ENCODE measurements at regions not wholly inside any gene's neighbourhood (a gene's known extent, or its start where the extent isn't known, plus 50 kb on each side); places are given as distances from the start of the nearest gene placed in this dataset.

DNA sequence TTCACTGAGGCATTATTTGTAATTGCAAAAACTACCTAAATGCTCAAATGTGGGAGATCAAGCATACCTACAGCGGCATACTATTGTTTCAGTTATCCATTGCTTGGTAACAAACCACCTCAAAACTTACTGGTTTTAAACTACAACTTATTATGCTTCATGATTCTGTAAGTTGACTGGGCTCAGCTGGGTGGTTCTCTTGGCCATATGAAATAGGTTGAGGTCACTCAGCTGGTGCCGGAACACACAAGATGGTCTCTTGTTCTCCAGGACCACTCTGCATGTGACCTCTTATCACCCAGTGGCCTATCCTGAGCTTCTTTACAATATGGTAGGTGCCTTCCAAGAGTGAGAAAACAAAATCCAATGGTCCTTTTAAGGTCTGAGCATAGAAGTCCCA is 195.4 kb upstream of the FGGY start:
- no peak for DNase-seq

DNA sequence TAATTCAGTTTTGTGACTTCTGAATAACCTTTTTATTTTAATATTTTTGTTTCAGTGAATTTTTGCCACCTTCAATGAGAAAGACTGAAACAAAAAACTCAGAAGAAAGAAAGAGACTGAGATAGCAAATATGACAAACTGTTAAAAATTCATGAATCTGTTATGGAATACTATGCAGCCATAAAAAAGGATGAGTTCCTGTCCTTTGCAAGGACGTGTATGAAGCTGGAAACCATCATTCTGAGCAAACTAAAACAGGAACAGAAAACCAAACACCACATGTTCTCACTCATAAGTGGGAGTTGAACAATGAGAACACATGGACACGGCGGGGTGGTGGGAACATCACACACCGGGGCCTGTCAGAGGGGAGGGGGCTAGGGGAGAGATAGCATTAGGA is 193.4 kb upstream of the FGGY start:
- DNase-seq: no peak

DNA sequence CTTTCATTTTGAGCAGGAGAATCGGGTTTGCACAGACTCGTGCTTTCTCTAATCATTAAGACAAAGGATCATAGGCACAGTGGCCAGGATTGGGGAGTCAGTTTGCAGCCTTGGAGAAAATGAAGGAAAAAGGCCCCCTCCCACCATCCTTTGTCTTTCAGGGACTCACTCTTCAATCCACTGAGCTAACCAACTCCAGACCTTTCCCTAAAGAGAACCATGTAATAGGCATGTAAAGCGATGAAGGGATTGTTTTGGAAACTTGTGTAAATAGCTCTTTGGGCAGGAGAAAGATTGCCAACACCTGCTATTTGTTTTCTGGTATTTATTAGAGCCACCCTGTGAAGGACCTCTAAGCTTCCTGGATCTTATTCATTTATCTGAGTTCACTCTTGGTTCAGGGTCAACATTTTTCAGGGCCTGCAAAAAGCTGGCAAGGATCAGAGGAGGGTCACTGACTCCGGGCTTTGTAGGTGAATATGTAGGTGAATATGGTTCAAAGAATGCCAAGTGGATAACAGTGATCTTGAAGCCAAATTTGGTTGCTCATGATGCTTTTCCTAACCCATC is 192.6 kb upstream of the FGGY start:
- no peak for DNase-seq

DNA sequence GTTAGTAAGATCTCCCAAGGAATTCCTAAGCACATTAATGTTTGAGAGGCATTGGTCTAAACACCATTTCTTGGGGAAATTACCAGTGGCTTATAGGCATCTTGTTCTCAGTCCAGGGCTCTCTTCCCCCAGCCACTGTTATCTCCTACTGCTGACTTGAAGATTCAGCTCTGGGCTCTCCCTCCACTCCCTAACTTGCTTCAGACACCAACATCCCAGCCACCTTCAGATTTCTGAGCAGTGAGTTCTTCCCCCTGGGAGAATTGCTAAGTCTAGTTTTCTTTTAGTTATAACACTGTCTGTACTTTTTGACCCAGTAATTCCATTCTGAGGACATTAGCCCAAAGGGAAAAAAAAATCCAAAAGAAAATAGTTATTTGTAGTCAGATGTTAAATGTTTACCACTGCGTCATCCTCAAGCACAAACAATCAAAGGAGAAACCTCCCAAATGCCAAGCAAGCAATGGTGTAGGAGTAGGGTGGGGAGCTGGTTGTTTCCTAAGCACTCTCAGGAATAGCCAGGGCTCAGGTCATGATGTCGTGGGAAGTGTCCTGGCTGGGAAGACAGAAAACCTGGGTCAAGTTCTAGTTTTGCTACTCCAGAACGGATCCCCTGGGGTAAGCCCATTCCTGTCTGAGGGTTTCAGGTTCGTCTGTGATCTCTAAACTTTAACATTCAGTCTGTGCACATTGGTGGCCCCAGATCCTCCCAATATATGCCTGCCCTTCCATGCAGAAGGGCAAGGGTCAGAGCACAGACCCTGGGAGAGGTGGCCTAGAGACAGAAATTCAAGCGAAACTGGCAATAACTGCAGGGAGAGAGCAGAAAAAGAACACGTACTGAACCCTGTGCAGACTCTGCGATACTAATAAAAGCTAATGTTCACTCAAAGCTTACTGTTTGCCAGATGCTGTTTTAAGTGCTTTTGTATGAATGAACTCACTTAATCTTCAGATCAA is 191.1 kb upstream of the FGGY start:
- DNase-seq: no peak

DNA sequence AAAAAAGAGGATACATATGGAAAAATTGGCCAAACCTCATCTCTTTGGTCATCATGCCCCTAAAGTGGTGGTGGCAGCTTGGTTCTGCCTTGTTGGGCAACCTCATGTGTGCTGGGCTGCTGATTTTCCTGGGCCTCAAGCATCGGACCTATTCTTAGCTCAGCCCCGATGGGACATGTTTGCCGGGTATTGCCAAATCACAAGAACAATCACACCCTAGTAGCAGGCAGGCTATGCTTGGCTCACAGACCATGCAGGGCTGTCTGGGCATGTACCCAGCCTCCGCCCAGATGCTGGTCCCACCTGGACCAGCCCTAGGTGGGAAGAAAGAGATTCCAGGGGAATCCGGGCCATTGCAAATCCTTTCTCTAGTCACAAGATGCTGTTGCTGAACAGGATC is 189.4 kb upstream of the FGGY start:
- DNase-seq: no peak

DNA sequence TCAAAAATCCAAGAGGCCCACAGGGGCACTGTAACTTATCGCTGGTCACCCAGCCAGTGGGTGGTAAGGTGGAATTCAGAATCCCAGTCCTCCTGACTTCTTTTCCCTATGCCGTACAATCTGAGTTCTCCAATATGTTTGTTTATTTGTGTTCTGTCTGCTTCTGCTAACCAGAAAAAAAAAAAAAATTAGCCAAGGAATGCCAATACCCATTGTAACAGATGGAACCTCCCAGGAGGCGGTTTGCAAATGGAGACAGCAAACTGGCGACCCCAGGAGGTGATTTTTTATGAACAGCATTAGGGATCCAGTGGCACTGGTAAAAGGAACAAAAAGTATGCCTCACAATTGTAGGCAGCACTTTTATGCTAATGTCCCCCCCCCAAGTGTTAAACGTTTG is 189.0 kb upstream of the FGGY start:
- no peak for DNase-seq

DNA sequence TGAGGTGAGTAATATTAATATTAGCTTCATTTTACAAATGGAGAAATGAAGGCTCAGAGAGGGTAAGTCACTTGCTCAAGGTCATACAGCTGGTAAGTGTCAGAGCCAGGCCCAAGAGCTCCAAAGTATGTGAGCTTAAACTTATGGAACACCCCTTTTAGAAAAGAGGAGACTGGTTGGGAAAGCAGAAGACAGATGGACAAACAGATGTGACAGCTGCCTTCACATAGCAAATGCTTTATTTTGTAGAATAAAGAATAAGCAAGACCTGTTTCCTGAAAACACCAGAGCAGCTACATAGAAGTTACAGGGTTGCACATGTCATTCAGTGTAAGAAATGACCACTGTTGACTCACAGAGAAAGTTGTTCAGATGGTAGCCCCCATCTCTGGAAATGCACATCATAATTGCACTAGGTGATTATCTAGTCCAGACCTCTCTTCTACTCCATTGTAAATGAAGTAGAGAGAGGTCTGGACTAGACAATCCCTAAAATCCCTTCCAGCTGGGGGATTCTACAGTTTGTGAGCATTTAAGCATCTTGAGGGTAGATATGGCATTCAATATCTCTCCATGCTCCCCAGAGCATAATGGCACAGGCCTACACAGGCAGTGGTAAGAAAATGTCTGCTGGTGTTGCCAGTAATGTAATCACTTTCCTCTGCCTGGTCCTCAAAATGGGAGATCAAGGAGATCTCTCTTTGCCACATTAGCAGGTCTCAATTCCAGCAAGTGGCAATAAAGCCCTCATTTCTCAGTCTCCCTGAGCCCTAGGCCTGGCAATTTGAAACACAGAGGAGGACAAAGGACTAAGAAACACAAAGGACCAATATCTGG is 188.2 kb upstream of the FGGY start:
- no peak for DNase-seq

DNA sequence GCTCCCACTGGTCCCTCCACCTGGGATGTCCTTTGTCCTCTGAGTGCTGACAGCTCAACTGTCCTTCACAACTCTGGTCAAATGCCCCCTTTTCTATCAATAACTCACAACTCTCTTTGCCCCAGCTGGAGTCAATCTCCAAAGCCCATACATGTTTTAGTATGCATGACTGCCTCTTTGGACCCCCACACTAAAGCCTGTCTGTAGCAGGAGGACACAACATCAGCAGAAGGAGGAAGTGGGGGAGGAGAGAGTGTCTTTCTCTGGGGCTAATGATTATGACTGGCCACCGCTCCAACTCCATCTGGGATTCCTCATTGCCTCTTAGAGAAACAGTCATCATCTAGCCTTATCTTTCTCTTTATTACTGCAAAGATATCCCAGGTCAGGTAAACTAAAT is 186.6 kb upstream of the FGGY start:
- no peak for DNase-seq

DNA sequence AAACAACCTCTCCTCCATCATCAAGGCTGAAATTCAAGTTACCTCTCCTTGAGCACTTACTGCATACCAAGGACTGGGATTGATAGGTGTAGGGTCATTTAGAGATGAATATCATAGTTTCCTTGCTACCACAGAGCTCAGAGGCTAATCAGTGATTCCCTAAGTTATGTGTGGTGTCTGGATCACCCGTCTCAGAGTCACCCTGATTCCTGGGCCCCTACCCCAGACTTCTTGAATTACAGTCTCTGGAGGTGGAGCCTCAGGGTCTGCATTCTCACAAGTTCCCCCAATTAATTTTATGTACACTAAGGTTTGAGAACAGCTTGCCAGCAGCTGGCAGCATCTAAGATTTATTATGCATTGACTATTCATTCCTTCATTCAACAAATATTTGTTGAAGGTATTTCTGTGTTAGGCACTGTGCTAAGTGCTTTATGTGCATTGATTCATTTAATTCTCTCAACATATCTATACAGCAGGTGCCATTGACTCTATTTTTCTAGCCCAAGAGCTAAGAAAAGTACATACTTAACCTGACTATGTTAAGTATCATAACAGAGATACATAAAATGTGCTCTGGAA is 182.9 kb upstream of the FGGY start:
- no peak for DNase-seq

DNA sequence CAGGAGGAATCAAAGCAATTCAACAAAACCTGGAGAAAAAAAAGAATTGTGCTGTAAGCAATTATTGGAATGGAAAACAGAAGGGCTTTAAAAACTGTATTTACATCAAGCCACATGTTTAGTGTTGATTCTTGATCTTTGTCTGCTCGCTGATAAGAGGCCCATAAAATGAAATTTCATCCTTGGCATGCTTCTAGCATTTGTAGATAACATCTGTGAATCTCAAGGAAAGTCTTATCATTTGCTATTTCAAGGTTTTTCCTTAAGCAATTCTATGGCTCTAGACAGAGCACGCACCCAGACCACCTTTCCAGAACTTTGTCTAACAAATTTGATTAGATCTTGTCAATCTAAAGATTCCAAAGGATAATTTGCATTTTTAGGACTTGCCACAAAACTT is 181.0 kb upstream of the FGGY start:
- no peak for DNase-seq

DNA sequence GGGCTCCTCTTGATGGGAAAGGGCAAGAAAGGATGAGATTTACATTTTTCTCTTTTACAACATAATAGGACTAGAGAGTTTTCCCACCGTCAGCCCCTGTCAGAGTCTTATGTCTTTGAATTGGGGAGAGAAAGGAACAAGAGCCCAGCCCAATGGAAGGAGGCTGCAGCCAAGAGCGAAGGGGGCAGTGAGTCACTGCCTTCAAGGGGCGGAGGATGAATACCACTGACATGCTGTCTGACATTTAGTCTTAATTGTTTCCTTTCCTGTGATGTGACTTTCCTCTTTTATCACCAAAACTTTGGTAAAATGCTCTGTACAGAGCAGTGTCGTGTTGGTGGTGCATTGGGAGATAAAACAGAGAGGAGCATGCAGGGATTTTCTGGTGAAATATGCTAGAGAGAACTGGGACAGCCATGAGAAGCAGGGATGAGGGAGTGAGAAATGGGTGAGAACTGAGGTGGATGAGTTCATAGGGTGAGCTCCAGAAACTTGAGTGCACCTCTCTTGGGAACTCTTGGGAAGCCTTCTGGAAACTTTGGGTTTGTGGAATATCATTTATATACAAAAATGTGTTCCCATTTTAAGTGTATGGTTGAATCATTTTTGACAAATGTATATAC is 179.9 kb upstream of the FGGY start:
- no peak for DNase-seq

DNA sequence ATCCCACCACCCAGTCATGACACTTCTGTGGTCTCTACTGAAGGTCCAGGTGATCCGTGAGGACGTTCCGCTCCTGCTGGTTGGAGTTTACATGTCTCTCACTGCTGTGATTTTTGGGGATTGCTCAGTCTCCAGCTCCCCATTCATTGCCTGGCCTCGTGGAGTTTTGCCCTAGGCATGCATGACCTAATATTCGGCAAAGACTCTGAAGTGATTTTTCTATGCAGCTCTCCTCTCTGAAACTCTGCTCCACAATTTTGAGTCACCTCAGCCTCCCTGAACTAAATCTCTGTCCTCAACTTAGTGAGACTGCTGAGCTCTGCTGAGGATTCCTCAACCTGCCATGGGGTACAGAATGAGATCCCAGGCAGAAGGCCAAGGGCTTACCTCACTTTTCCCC is 174.4 kb upstream of the FGGY start:
- no peak for DNase-seq

DNA sequence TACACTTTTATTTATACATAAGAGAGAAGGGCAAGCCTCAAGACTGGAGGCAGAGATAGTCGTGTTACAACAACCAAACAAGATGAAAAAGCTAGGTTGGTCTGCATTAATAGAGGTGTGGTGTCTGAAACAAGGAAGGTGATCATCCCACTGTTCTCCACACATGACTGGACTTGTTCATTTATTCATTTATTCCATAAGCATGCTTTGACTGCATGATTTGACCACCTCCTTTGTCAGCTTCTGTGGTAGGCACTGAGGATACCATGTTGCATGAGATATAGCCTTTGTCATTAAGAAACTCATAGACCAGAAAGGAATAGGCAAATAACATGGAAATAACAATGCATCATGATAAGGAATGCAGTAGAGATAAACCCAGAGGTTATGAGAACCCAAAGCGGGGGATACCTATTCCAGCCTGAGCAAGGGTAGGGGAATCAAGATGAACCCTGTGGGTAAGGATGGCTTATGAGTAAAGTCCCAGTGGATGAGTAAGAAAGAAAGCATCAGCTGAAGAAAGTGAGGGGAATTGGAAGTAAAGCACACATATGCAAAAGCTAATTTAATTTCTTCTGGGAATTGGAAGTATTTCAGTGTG is 173.7 kb upstream of the FGGY start:
- no peak for DNase-seq

DNA sequence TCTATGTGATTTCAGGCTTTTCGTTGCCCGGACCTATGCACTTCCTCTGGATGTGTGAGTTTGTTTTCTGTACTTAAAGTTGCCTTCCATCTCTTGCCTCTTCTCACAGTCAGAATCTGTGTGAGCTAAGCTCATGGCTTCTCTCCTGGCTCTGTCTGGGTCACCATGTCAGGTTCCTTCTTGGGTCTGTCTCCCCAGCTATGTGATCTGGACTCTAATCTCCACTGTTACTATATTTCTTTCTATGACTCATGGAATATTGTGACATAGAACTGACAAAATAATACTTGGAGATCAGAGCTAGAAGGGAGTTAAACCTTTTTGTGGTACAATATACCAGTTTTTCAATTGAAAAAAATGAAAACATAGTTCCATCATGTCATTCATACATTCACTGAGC is 172.7 kb upstream of the FGGY start:
- DNase-seq: peak; percentile 36

DNA sequence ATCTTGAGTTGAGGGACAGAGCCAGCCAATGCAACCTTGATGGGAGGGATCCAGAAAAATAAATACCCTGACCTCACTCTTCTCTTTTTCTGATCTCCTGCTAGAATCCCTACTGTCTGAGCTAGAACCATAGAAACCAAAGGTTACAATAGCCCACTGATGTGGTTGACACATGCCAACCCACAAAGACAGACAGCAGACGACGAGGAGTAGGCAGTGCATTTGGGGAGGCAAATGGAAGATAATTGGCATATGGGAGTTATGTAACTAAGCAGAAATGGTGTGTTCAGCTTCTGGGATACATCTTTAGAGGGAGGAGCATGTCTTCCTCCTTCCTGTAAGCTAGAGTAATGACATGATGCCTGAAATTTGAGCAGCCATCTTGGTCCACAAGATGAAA is 171.7 kb upstream of the FGGY start:
- no peak for DNase-seq

DNA sequence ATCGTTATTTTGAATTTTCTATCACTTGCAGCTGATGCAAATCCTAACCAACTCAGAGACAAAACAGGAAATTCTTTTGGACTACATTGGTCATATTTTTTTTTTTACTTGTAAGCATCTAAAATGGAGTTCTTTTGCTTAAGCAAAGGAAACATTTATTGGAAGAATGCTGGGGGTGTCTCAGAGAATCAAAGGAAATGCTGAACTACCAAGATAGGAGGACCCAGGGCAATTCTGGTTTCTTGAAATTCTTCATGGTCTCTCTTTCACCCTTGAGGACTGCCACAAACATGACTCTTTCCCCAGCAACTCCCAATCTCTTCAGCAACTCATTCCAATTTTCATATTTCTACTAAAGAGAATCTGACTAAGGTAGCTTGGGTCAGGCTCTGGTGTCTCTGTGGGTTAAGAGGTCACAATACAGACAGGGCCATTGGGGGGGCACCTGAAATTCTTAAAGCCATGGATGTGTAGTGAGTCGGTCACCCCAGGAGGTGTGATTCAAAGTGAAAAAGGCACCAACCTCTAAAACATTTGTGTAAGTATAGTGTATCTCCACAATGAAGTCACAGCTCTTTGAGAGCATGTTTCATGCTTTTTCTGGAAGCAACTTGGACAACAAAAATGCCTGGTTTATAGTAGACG is 171.1 kb upstream of the FGGY start:
- DNase-seq: no peak

DNA sequence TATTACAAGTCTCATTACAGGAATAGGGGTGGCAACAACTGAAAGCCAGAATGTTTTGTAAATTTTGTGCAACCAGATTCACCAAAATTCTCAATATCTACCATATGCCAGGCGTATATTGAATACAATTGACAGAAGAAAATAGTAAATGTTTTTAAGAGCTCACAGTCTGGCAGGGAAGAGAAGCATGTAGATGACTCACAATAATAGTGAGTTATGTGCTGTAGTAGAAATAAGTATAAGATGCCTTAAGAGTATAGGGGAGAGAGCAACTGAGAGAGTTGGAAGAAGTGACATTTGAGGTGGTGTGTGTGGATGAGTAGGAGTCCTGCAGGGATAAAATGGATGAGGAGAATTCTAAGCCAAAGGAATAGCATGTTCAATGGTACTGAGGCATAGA is 170.5 kb upstream of the FGGY start:
- no peak for DNase-seq

DNA sequence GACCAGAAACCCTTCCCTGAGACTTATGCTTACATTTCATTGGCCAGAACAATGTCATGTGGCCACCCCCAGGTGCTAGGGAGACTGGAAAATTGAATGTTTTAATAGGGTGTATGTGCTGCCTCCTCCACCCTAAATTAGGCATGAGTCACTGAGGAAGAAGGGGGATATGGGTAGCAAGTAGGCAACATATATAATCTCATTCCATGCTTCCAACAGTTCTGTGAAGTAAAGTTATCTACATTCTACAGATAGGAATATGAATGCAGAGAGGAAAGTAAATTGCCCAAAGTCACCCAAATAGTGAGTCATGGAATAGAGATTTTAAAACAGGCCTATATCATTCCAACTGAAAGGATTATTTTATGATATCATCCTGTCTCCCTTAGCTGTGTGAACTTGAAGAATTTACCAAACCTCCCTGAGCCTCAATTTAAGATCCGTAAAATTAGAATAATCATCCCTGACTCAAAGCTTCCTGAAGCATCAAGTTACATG is 168.6 kb upstream of the FGGY start:
- no peak for DNase-seq

DNA sequence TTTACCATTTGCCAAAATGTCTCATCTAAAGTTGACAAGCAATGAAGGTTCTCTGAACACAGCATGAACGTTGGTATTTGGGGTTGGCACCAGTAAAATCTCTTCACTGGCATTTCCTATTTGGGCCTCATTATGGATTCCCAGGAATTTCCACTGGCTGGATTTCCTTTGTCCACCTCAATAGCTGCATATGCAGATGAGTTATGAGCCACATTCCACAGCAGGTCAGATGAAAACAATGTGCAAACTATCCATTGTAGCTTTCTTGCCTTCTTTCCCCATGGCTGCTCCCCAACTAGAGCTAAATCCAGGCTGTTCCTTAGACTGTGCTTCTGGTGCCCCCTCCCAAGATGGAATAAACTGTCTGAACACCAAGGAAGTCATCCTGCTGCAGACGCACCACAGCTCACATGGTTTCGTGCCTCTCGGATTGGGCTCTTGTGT is 168.1 kb upstream of the FGGY start:
- no peak for DNase-seq

DNA sequence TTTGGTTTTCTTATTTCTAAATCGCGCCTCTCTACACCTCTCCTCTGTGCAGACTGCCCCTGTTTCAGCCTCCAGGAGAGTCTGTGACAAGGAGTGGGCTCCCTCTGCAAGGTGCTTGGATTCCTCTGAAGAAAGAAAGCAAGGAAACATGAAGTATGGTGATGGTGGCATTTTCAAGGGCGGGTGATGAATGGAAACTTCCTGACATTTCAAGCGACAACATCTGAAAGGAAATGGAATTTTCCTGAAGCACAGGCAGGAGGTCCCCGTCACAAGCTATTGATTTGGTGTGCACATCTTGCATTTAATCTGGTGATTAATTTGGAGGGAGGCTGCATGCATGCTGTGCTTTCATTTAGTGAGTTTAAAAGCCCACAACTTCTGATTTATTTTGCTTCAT is 164.6 kb upstream of the FGGY start:
- DNase-seq: no peak

DNA sequence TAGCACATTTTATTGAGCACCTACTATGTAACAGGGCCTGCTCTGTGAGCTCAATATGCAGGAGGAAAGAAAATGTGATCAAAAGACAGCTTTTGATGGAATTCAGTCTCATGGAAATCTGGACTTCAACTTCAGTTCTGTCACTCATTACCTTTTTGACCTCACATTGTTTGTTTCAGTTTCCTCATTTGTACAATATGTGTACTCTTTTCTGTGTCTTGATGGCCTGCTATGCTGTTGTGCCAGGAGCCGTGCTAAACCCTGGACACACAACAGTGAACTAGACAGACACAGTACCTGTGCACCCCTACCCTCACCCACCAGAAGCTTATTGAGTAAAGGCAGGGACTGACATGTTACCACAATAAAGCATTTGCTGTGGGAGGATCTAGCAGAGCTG is 162.9 kb upstream of the FGGY start:
- no peak for DNase-seq

DNA sequence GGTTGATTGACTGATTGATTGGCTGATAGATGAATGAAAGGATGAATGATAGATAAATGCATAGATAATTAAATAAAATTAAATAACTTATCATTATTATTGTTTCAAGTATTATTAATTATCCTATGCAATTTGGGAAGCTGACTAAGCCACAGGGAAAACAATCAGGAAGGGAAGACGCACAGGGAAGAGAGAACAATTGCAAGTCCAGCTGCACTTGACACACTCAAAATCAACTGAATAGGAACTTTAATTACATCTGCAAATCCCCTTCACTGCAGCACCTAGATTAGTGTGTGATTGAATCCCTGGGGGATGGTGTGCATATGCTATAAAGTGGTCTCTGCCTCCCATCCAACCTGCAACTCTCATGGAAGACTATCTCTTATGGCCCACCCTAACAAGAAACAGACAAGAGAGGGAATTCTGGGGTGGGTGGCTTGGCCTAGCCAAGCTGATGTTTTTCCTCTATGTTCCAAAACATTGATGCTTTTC is 161.1 kb upstream of the FGGY start:
- DNase-seq: no peak

All from inflammatory macrophage treated with lipopolysaccharide for 4 hours (primary cell).